ENCODE measurements at regions not wholly inside any gene's neighbourhood (a gene's known extent, or its start where the extent isn't known, plus 50 kb on each side); places are given as distances from the start of the nearest gene placed in this dataset.

GRCh38 chr10:10477844-10478243 is 539.8 kb upstream of the CELF2 start:
- peak; percentile 3 for DNase-seq (ENCODE audit: low read depth, low spot score)
- Histone ChIP-seq H3K27ac (ENCODE audit: insufficient read depth, low read depth, low read length) (no peak overlapping the region), H4K20me1 (replicated peaks; ENCODE audit: control insufficient read depth, extremely low read depth, insufficient read depth, low read length) (no peaks in the 10 kb centered on the region), H3K36me3 (ENCODE audit: control insufficient read depth in 2 of 2, extremely low read depth in 1 of 2, insufficient read depth in 2 of 2, low read length in 2 of 2) (no peaks in the 10 kb centered on the region), H3K9me1 (replicated peaks; ENCODE audit: control insufficient read depth, extremely low read depth, insufficient read depth, low read length) (no peaks in the 10 kb centered on the region), H3K79me2 (ENCODE audit: control insufficient read depth, insufficient read depth, low read length) (no peaks in the 10 kb centered on the region), H3K9ac (replicated peaks; ENCODE audit: extremely low read depth, insufficient read depth, low read length) (no peak overlapping the region), H3K4me3 (replicated peaks in 1 of 3; ENCODE audit: insufficient read depth in 1 of 3, low read depth in 1 of 3, low read length in 3 of 3) (no peak overlapping the region), H3K4me1 (ENCODE audit: control insufficient read depth, extremely low read depth, insufficient read depth, low read length) (no peaks in the 10 kb centered on the region), H3K27me3 (ENCODE audit: control insufficient read depth in 2 of 2, insufficient read depth in 2 of 2, low read length in 2 of 2) (no peaks in the 10 kb centered on the region), H3K9me3 (replicated peaks; ENCODE audit: control insufficient read depth, insufficient read depth, low read length) (no peaks in the 10 kb centered on the region), H2AFZ (ENCODE audit: low read depth, low read length) (no peak overlapping the region), H3K4me2 (ENCODE audit: insufficient read depth, low read length) (no peak overlapping the region)
- intact Hi-C loops (cut with micrococcal nuclease) (no loop called here), dilution Hi-C loops (cut with MboI; ENCODE audit: extremely low pct_ligation_motif_present, low sequenced_read_pairs) (no loop called here)
- TF ChIP-seq MYC (IDR thresholded peaks at IDR 0.05; ENCODE audit: low read depth, low read length) (no peak), MAX (IDR thresholded peaks at IDR 0.05; ENCODE audit: insufficient read depth, insufficient read length) (no peak), CTCF (IDR thresholded peaks at IDR 0.05; ENCODE audit: extremely low read depth in 1 of 2, insufficient read depth in 1 of 2, low read depth in 1 of 2, low read length in 2 of 2) (no peak), POLR2AphosphoS5 (IDR thresholded peaks at IDR 0.05; ENCODE audit: insufficient read depth, low read depth, low read length) (no peak), GATA2 (IDR thresholded peaks at IDR 0.05; ENCODE audit: insufficient read depth, insufficient read length, low read depth, low read length) (no peak), JUN (IDR thresholded peaks at IDR 0.05; ENCODE audit: borderline replicate concordance, insufficient read depth, insufficient read length, low read depth) (no peak), EZH2 (IDR thresholded peaks at IDR 0.05; ENCODE audit: borderline replicate concordance, low read depth, low read length, severe bottlenecking) (no peak), FOS (IDR thresholded peaks at IDR 0.05; ENCODE audit: borderline replicate concordance, insufficient read depth, low read length) (no peak), POLR2A (IDR thresholded peaks at IDR 0.05; ENCODE audit: low read depth, low read length) (no peak)
- BruUV-seq (replicated peaks), result no TSS peak
- CTCF ChIA-PET, result no interaction called here
- POLR2A ChIA-PET, result no interaction called here
- FAIRE-seq, result no peak

All from endothelial cell of umbilical vein (primary cell).